HG02623 (cell line): ENCODE measurements at regions not wholly inside any gene's neighbourhood (a gene's known extent, or its start where the extent isn't known, plus 50 kb on each side); places are given as distances from the start of the nearest gene placed in this dataset.
A peak's percentile ranks its signal among the peaks of the same experiment; 100 is the strongest.

Experiments used
- ATAC-seq: cut with Tn5 transposase; IDR thresholded peaks from one replicate; pipeline ENCODE4 v1.9.1; 2021; ENCODE audit warnings: moderate library complexity; ENCODE audit not compliant: unreplicated experiment

GRCh38 chr18:2258954-2259353 is 312.4 kb downstream of the METTL4 start:
- ATAC-seq, result no peak

DNA sequence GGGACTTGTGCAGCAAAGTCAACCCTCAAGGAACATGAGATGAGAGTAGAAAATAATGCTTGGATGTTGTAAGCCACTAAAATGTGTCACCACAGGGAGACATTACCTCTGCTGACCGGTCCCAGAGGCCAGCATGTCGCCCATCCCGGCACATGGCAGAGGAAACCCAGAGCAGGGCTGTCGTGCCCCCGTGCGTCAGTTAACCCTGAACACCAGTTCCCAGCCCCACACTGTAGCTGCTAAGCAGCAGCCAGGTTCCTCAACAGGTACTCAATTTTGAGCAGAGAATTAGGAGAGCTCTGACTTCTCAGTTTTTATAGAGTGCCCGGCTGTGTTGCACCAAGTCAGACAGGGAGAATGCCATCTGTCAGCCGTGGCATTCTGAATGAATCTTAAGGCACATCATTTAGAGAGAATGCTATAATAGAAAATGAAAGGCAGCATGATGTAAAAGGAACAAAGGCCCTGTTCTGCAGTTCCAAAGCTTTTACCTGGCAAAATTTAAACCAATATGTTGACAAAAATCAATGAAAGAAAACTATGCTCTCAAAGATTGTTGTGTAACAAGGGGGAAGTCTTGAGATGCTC is 307.9 kb downstream of the METTL4 start:
- ATAC-seq, result no peak

- no peak for ATAC-seq
These were observed 296.7 kb downstream of the METTL4 start for GRCh38 chr18:2274613-2275012.

- no peak for ATAC-seq
These were observed 290.2 kb downstream of the METTL4 start for GRCh38 chr18:2281086-2281485.

GRCh38 chr18:2281523-2282199 is 289.6 kb downstream of the METTL4 start:
- no peak for ATAC-seq

DNA sequence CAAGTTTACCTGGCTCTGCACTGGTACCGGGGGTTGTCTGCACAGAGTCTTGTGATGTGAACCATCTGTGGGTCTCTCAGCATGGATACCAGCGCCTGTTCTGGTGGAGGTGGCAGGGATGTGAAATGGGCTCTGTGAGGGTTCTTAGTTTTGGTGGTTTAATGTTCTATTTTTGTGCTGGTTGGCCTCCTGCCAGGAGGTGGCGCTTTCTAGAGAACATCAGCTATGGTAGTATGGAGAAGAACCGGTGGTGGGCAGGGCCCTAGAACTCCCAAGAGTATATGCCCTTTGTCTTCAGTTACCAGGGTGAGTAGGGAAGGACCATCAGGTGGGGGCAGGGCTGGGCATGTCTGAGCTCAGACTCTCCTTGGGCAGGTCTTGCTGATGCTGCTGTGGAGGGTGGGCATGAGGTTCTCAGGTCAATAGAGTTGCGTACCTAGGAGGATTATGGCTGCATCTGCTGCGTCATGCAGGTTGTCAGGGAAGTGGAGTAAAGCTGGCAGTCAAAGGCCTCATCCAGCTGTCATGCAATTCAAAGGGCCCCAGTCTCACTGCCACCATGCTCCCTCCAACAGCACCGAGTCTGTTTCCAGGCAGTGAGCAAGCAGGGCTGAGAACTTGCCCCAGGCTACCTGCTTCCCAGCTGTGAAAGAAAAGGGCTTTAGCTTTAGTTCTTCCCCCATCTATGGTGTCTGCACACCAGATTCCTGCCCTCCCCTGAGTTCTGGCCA is 278.0 kb downstream of the METTL4 start:
- ATAC-seq, result no peak

DNA sequence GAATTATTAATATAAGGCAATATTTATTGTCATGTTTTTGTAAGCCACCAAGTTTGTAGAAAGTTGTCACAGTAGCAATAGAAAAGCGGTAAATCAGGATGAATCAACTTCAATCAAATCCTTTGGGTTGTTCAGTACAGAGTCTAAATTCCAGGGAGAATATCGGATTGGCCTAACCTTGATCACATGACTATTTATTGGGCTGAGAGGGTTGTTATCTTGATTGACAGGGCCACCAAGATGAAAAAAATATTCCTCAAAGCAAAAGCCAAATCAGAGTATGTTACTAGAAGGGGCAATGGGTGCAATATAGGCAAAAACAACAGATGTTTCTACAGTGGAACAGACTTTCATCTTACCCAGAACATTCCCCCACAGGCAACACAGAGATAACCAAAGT is 270.0 kb downstream of the METTL4 start:
- ATAC-seq, result no peak

DNA sequence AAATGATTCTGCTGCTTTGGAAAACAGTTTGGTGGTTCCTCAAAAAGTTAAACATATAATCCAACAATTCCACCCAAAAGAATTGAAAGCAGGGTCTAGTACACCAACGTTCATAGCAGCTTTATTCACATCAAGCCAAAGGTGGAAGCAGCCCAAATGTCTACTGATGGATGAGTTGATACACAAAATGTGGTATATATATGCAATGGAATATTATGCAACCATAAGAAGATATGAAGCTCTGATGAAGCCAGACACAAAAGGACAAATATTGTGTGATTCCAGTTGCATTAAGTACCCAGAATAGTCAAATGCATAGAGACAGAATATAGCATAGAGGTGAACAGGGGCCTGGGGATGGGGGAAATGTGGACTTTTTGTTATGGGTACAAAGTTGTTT is 269.3 kb downstream of the METTL4 start:
- no peak for ATAC-seq

DNA sequence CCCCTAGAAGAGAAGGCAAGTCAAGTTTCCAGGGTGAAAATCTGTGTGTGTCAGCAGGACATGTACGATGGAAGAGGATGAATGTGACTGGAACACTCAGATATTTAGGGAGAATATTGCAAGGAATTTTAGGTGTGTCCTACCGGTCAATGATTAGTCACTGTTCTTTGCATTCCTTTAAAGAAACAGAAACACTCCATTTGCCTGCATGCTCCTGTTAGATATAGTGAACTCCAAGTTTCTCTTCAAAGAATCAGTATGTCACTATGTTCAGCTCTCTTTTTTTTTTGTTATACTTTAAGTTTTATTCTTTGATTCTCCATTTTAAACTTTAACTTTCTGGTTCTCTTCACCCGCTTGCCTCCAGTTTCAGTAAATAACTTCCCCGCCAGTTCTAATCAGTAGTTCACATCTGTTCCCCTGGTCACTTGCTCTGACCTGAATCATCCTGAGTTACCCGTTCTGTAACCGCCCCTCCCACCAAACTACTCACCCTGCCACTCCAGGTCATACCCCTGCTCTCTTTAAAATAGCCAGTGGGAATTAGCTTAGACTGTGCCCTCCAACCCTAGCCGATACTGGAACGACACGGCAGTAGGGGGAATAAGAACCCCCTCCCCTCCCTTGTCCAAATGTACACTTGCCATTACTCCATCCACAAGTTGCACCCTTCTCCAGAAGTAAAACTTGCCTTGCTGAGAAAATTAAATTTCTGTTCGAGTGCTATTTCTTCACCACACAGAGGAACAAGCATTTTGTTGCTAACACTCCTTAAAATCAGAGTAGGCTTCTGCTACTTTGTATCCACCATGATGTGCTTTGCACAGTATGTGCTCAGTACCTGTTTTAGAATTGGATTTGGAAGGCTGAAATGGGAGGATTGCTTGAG is 268.4 kb downstream of the METTL4 start:
- no peak for ATAC-seq

- ATAC-seq, result no peak
These were observed 267.6 kb downstream of the METTL4 start for GRCh38 chr18:2303517-2304238.

DNA sequence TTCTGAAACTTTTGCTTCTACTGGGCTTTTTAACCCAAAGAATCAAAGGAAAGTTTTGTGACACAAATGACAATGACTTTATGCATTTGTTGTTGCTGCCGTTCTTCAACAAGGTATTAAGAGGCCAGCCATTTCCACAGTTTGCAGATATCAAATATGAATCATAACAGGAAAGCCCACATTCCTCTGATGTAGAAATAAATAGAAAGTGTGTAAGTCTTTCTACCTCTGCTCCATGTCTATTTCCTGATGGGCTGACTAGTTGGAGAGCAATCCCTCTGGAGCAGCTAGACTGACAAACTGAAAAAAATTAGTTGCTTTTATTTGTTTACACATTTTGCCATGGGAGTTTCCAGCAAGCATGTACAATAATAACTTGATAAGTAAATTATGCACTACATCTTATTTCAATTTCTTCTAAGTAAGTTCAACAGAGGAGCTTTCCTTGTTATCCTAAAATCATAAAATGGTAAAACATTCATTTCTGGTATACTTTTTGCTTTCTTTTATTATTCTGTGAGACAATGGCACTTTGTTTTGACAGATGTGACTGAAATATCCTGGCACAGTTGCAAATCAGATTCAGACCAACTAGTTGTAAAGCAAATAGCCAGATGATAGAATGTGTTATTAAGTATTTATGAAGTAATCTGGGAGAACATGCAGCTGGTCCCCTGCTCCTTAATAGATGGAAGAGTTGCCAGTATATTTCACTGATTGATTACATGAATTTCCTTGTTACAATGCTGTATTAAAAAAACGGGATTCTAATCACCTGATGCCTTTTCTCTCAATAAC is 266.7 kb downstream of the METTL4 start:
- ATAC-seq, result no peak

GRCh38 chr18:2306606-2307005 is 264.7 kb downstream of the METTL4 start:
- ATAC-seq, result no peak

DNA sequence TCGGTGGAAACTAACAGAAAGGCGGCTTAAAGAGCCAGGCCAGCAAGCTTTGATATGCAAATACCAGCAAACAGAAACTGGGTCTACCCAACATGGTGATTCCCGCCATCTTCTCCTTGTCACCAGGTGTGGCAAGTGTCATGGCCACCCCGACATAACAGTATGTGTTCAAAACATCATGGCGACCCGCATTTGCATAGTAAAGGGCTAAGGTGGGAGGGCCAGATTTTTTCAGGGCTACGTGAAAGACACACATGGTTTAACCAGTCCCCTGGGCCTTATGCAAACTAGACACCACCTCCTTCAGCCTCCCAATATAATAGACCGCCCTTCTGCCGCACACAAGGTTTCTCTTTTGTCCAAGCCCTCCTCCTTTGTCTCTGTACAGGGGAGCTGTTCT is 260.4 kb downstream of the METTL4 start:
- ATAC-seq, result no peak

- peak; percentile 69 for ATAC-seq
These were observed 258.9 kb downstream of the METTL4 start for GRCh38 chr18:2312440-2312839.

GRCh38 chr18:2313332-2313731 is 258.0 kb downstream of the METTL4 start:
- ATAC-seq, result no peak

DNA sequence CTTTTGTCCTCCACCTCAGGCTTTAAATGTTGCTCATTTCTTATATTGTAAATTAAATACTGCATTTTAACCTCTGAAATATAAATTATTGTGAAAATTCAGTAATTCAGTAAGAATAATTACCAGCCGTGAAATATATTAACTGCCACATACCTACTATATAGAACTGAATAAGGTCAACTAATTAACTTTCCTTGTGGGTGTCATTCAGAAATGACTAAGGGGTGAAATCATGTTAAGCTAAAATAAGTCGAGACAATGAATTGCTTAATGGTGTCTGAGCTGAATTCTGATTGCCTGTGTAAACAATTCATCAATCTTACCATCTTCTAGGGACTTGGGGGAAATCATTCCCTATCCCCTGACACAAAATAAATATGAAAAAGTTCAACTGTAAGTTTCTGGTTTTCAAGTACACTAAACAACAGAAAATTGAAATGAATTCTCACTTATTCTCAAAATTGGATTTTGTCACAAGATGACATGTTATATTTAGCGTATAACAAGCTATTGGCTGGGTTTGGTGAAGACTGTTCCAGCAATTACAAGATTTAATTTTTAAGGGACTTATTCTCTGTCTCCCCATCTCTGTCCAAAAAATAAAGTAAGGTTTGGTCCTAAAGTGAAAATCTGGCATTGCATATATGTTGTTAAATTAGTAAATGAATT is 255.1 kb downstream of the METTL4 start:
- no peak for ATAC-seq

DNA sequence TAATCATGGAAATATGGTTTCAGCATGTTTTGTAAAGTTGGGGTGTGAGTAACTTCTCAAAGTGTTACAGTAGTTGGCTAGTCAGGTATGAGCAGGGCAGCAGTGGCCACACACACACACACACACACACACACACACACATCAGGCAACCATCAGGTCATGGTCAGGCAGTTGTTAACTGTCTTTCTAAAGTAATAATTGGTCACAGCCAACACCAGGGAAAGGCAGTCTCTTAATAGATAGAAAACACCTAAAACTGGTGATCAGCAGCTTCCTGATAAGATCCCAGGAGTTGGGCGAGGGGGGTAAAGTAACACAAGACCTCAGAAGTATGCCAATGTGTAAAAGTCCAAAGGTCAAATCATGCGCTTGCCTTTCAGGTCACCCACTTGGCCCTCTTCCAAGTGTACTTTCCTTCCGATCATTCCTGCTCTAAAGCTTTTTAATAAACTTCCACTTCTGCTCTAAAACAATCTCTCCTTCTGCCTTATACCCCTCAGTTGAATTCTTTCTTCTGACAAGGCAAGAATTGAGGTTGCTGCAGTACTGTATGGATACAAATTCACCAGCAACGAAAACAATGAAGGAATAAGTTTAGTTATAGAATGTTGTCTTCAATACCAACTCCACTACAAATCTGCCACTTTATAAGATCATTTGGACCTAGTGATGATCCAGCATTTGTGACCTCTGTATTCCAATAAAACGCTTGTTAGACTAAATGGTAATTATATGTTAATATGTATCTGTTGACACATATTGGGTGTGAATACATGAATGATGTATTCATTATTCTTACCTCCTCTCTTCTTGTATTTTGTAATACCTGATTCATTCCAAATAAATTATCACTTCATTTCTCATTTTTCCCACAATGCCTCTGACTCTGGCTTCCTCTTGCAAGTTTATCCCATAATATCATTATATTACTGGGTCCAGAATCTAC is 254.3 kb downstream of the METTL4 start:
- no peak for ATAC-seq

GRCh38 chr18:2324459-2324858 is 246.8 kb downstream of the METTL4 start:
- no peak for ATAC-seq
